ENCODE measurements at regions not wholly inside any gene's neighbourhood (a gene's known extent, or its start where the extent isn't known, plus 50 kb on each side); places are given as distances from the start of the nearest gene placed in this dataset.

- Histone ChIP-seq H3K4me1 (ENCODE audit: control insufficient read depth in 1 of 2, insufficient read depth in 2 of 2, low read length in 2 of 2) (no peaks in the 10 kb centered on the region), H3K9me3 (replicated peaks in 1 of 2; ENCODE audit: control insufficient read depth in 1 of 2, insufficient read depth in 1 of 2, low read length in 2 of 2) (no peaks in the 10 kb centered on the region), H3K4me2 (replicated peaks; ENCODE audit: extremely low read depth, low read length, poor library complexity, severe bottlenecking) (no peak overlapping the region), H3K9ac (ENCODE audit: insufficient read depth, low read length, poor library complexity, severe bottlenecking) (no peak overlapping the region), H3K4me3 (replicated peaks in 1 of 3; ENCODE audit: low read depth in 2 of 3, low read length in 3 of 3) (no peak overlapping the region), H4K20me1 (ENCODE audit: insufficient read depth, low read length) (no peaks in the 10 kb centered on the region), H3K27ac (ENCODE audit: low read depth in 1 of 2, low read length in 2 of 2) (no peak overlapping the region), H3K36me3 (replicated peaks in 1 of 2; ENCODE audit: control insufficient read depth in 1 of 2, insufficient read depth in 2 of 2, low read length in 2 of 2) (no peaks in the 10 kb centered on the region), H3K79me2 (ENCODE audit: insufficient read depth, low read length) (no peaks in the 10 kb centered on the region), H3K27me3 (ENCODE audit: control insufficient read depth in 2 of 2, insufficient read depth in 2 of 2, low read length in 2 of 2) (no peaks in the 10 kb centered on the region), H2AFZ (ENCODE audit: insufficient read depth, low read depth, low read length, poor library complexity, severe bottlenecking) (no peak overlapping the region)
- intact Hi-C loops (cut with micrococcal nuclease) = no loop called here
- H3K9me3 Mint-ChIP-seq = peaks cover 0 to 3% (median 0%) of the 10 kb centered on the region in 7 donors
- H3K4me3 Mint-ChIP-seq = no peak overlapping the region
- H3K27me3 Mint-ChIP-seq (ENCODE audit: low read depth in 3 of 3) = no peaks in the 10 kb centered on the region
- no peaks in the 10 kb centered on the region for H3K4me1 Mint-ChIP-seq
- H3K27ac Mint-ChIP-seq = no peak overlapping the region
- WGBS (ENCODE audit: insufficient coverage) = 93% methylated on average over 2 of the region's 3 CpGs
- H3K36me3 Mint-ChIP-seq = no peaks in the 10 kb centered on the region
- TF ChIP-seq, protein P1, sequence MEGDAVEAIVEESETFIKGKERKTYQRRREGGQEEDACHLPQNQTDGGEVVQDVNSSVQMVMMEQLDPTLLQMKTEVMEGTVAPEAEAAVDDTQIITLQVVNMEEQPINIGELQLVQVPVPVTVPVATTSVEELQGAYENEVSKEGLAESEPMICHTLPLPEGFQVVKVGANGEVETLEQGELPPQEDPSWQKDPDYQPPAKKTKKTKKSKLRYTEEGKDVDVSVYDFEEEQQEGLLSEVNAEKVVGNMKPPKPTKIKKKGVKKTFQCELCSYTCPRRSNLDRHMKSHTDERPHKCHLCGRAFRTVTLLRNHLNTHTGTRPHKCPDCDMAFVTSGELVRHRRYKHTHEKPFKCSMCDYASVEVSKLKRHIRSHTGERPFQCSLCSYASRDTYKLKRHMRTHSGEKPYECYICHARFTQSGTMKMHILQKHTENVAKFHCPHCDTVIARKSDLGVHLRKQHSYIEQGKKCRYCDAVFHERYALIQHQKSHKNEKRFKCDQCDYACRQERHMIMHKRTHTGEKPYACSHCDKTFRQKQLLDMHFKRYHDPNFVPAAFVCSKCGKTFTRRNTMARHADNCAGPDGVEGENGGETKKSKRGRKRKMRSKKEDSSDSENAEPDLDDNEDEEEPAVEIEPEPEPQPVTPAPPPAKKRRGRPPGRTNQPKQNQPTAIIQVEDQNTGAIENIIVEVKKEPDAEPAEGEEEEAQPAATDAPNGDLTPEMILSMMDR (IDR thresholded peaks at IDR 0.05) = no peak
- no peak for DNase-seq
Observed at GRCh38 chr12:83796531-83796930, 1109.8 kb downstream of the TMTC2 start.

DNA sequence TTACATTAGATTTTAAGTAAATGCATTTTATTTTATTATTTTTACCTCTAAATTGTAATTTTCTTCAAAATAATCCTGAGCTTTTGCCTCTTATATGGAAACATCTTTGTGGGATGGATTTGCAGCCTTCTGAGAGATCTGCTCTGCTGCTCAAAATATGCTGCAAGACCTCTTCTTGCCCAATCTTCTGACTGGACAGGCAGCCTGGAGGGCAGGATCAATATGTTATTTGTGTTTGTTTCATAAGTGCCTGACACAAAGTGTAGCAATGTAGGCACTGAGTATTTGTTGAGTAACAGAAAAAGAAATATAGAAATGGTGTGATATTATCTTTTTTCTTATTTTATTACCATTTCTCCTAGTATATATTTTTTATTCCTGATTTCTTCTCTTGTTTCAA, 1106.9 kb downstream of the TMTC2 start:
- no peaks in the 10 kb centered on the region for H3K27me3 ChIP-seq (ENCODE audit: control insufficient read depth in 2 of 2, insufficient read depth in 2 of 2, low read length in 2 of 2)
- no peaks in the 10 kb centered on the region for H3K9me3 ChIP-seq (replicated peaks in 1 of 2; ENCODE audit: control insufficient read depth in 1 of 2, insufficient read depth in 1 of 2, low read length in 2 of 2)
- H3K4me1 ChIP-seq (ENCODE audit: control insufficient read depth in 1 of 2, insufficient read depth in 2 of 2, low read length in 2 of 2) = no peaks in the 10 kb centered on the region
- no peaks in the 10 kb centered on the region for H3K4me1 Mint-ChIP-seq
- intact Hi-C loops (cut with micrococcal nuclease) = no loop called here
- no peak overlapping the region for H3K4me2 ChIP-seq (replicated peaks; ENCODE audit: extremely low read depth, low read length, poor library complexity, severe bottlenecking)
- H3K9me3 Mint-ChIP-seq = no peaks in the 10 kb centered on the region
- H3K4me3 ChIP-seq (replicated peaks in 1 of 3; ENCODE audit: low read depth in 2 of 3, low read length in 3 of 3) = no peak overlapping the region
- no peaks in the 10 kb centered on the region for H3K79me2 ChIP-seq (ENCODE audit: insufficient read depth, low read length)
- no peaks in the 10 kb centered on the region for H3K36me3 ChIP-seq (replicated peaks in 1 of 2; ENCODE audit: control insufficient read depth in 1 of 2, insufficient read depth in 2 of 2, low read length in 2 of 2)
- H3K27ac Mint-ChIP-seq = no peak overlapping the region
- no peak for DNase-seq
- H2AFZ ChIP-seq (ENCODE audit: insufficient read depth, low read depth, low read length, poor library complexity, severe bottlenecking) = no peak overlapping the region
- no peaks in the 10 kb centered on the region for H3K36me3 Mint-ChIP-seq
- H3K27ac ChIP-seq (ENCODE audit: low read depth in 1 of 2, low read length in 2 of 2) = no peak overlapping the region
- TF ChIP-seq, protein P1 (IDR thresholded peaks at IDR 0.05) = no peak
- no peak overlapping the region for H3K4me3 Mint-ChIP-seq
- H3K9ac ChIP-seq (ENCODE audit: insufficient read depth, low read length, poor library complexity, severe bottlenecking) = no peak overlapping the region
- no peaks in the 10 kb centered on the region for H3K27me3 Mint-ChIP-seq (ENCODE audit: low read depth in 3 of 3)
- no peaks in the 10 kb centered on the region for H4K20me1 ChIP-seq (ENCODE audit: insufficient read depth, low read length)

Data from CD14-positive monocyte (primary cell).